ENCODE measurements at regions not wholly inside any gene's neighbourhood (a gene's known extent, or its start where the extent isn't known, plus 50 kb on each side); places are given as distances from the start of the nearest gene placed in this dataset.
"Not testable (repeated sequence)": the region's sequence is repeated elsewhere in the genome, so short reads cannot be mapped to it uniquely, and the experiment has no call there.

GRCh38 chr12:83613586-83614110, 926.9 kb downstream of the TMTC2 start:
- ATAC-seq (no peak), DNase-seq (no peak)
- H3K27ac ChIP-seq: no peak overlapping the region
- no peak for TF ChIP-seq CTCF (IDR thresholded peaks at IDR 0.05)
- H3K36me3 ChIP-seq: no peaks in the 10 kb centered on the region
- no peaks in the 10 kb centered on the region for H3K27me3 ChIP-seq (ENCODE audit: low read depth)
- H3K9me3 ChIP-seq: no peaks in the 10 kb centered on the region
- H3K4me3 ChIP-seq: no peak overlapping the region
- intact Hi-C loops (cut with DNase I): no loop called here
- no peaks in the 10 kb centered on the region for H3K4me1 ChIP-seq

- no peak for ATAC-seq
- intact Hi-C loops (cut with DNase I): no loop called here
- no peaks in the 10 kb centered on the region for H3K4me1 ChIP-seq
Observed at GRCh38 chr12:83603106-83603505, 916.4 kb downstream of the TMTC2 start.

DNA sequence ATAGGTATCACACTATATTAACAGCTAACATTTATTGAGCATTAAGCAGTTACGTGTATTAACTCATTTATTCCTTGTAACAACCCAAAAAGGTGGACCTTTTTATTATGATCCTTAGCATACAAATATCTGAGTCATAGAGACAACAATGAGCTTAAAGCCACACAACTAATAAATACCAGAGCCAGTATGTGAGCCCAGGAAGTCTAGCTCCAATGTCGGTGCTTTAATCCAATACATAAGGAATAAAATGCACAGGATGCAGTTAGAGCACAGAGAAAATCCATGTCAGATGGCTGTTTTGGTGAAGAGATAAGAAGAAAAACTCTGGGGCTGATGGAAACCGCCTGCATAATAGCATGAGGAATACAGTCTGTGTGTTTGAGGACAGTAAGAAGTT, 888.6 kb downstream of the TMTC2 start:
- ATAC-seq: no peak
- intact Hi-C loops (cut with DNase I): no loop called here
- H3K27ac ChIP-seq: no peak overlapping the region
- H3K9me3 ChIP-seq: no peaks in the 10 kb centered on the region
- no peak overlapping the region for H3K4me3 ChIP-seq
- no peaks in the 10 kb centered on the region for H3K4me1 ChIP-seq
- TF ChIP-seq CTCF (IDR thresholded peaks at IDR 0.05): no peak
- no peak for DNase-seq
- no peaks in the 10 kb centered on the region for H3K27me3 ChIP-seq (ENCODE audit: low read depth)
- no peaks in the 10 kb centered on the region for H3K36me3 ChIP-seq

More at GRCh38 chr12:83603106-83603505, 916.4 kb downstream of the TMTC2 start:
- Histone ChIP-seq H3K27me3 (ENCODE audit: low read depth) (no peaks in the 10 kb centered on the region), H3K9me3 (peaks cover 33% of the 10 kb centered on the region), H3K4me3 (no peak overlapping the region), H3K27ac (no peak overlapping the region), H3K36me3 (no peaks in the 10 kb centered on the region)
- no peak for TF ChIP-seq CTCF (IDR thresholded peaks at IDR 0.05)
- DNase-seq: no peak

GRCh38 chr12:83574142-83574541, 887.4 kb downstream of the TMTC2 start:
- DNase-seq: no peak
- Histone ChIP-seq H3K4me1 (no peaks in the 10 kb centered on the region), H3K4me3 (no peak overlapping the region), H3K36me3 (no peaks in the 10 kb centered on the region), H3K9me3 (peaks cover 2% of the 10 kb centered on the region), H3K27ac (no peak overlapping the region), H3K27me3 (ENCODE audit: low read depth) (no peaks in the 10 kb centered on the region)
- ATAC-seq: no peak
- no peak for TF ChIP-seq CTCF (IDR thresholded peaks at IDR 0.05)
- intact Hi-C loops (cut with DNase I): no loop called here

GRCh38 chr12:83573671-83574070, 887.0 kb downstream of the TMTC2 start:
- Histone ChIP-seq H3K36me3 (no peaks in the 10 kb centered on the region), H3K4me1 (no peaks in the 10 kb centered on the region), H3K9me3 (peaks cover 2% of the 10 kb centered on the region), H3K4me3 (no peak overlapping the region), H3K27me3 (ENCODE audit: low read depth) (no peaks in the 10 kb centered on the region), H3K27ac (no peak overlapping the region)
- no peak for TF ChIP-seq CTCF (IDR thresholded peaks at IDR 0.05)
- DNase-seq (no peak), ATAC-seq (peak in 1 of 2 donors; percentile 13)
- intact Hi-C loops (cut with DNase I): no loop called here

GRCh38 chr12:83559650-83560049, 872.9 kb downstream of the TMTC2 start:
- Histone ChIP-seq H3K9me3 (no peaks in the 10 kb centered on the region), H3K36me3 (no peaks in the 10 kb centered on the region), H3K4me3 (no peak overlapping the region), H3K27me3 (ENCODE audit: low read depth) (no peaks in the 10 kb centered on the region), H3K27ac (no peak overlapping the region), H3K4me1 (no peaks in the 10 kb centered on the region)
- intact Hi-C loops (cut with DNase I): no loop called here
- no peak for ATAC-seq
- no peak for TF ChIP-seq CTCF (IDR thresholded peaks at IDR 0.05)
- no peak for DNase-seq

DNA sequence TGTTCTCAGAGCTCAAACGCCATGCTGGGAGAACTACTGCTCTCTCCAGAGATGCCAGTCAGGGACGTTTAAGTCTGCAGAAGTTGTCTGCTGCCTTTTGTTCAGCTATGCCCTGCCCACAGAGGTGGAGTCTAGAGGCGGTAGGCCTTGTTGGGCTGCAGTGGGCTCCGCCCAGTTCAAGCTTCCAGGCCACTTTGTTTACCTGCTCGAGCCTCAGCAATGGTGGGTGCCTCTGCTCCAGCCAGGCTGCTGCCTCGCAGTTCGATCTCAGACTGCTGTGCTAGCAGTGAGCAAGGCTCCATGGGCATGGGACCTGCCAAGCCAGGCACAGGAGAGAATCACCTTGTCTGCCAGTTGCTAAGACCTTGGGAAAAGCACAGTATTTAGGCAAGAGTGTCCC, 869.3 kb downstream of the TMTC2 start:
- H3K27ac ChIP-seq; H3K36me3 ChIP-seq; ATAC-seq; H3K4me3 ChIP-seq; intact Hi-C loops (cut with DNase I); H3K9me3 ChIP-seq; H3K4me1 ChIP-seq; DNase-seq; H3K27me3 ChIP-seq (ENCODE audit: low read depth): not testable (repeated sequence)

Measured in lower lobe of right lung (tissue), 2 donors.